ENCODE measurements at regions not wholly inside any gene's neighbourhood (a gene's known extent, or its start where the extent isn't known, plus 50 kb on each side); places are given as distances from the start of the nearest gene placed in this dataset.

DNA sequence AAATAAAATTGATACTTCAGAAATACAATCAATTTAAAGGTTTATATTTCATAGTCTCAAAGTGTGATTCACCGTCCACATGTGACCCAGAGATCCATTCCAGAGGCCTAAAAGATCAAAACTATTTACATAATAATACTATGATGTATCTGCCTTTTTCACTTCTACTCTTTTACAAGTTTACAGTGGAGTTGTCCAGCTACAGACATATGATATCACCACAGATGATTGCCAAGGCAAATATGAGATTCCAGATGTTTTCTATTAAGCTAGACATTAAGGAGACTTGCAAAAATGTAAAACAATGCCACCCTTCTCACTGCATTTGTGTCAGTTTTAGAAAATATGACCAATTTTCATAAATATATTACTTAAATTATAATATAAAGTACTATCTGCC lies 443.7 kb downstream of the GJA1 start:
- H3K4me1 Mint-ChIP-seq = peaks cover 14% of the 10 kb centered on the region
- no peaks in the 10 kb centered on the region for H3K27me3 ChIP-seq
- TF ChIP-seq EZH2 (IDR thresholded peaks at IDR 0.05) (no peak), EZH2phosphoT487 (IDR thresholded peaks at IDR 0.05) (no peak), CTCF (IDR thresholded peaks at IDR 0.05) (no peak)
- no peak overlapping the region for H3K4me3 Mint-ChIP-seq
- peaks cover 2% of the 10 kb centered on the region for H3K36me3 Mint-ChIP-seq
- H3K36me3 ChIP-seq = no peaks in the 10 kb centered on the region
- peaks cover 9% of the 10 kb centered on the region for H3K9me3 ChIP-seq (ENCODE audit: low read depth)
- H3K9ac ChIP-seq = no peak overlapping the region
- H3K27me3 Mint-ChIP-seq (ENCODE audit: insufficient read depth, low read depth) = no peaks in the 10 kb centered on the region
- no peaks in the 10 kb centered on the region for H3F3A ChIP-seq (ENCODE audit: low read depth)
- DNase-seq (ENCODE audit: low spot score) = no peak
- no peaks in the 10 kb centered on the region for H3K79me2 ChIP-seq (ENCODE audit: low read depth)
- H4K20me1 ChIP-seq (ENCODE audit: low read depth) = no peaks in the 10 kb centered on the region
- no peak overlapping the region for H3K4me3 ChIP-seq
- no peak overlapping the region for H3K27ac Mint-ChIP-seq
- no peak overlapping the region for H2AFZ ChIP-seq (replicated peaks)
- H3K4me1 ChIP-seq = peaks cover 3% of the 10 kb centered on the region
- no peak overlapping the region for H3K4me2 ChIP-seq
- H3K27ac ChIP-seq = no peak overlapping the region
- H3K9me3 Mint-ChIP-seq = peaks cover 12% of the 10 kb centered on the region

- no peak overlapping the region for H3K27ac Mint-ChIP-seq
- Histone ChIP-seq H3K27ac (no peak overlapping the region), H2AFZ (replicated peaks) (no peak overlapping the region), H4K20me1 (ENCODE audit: low read depth) (no peaks in the 10 kb centered on the region), H3K4me3 (no peak overlapping the region), H3K79me2 (ENCODE audit: low read depth) (no peaks in the 10 kb centered on the region), H3K9me3 (ENCODE audit: low read depth) (peaks cover 8% of the 10 kb centered on the region), H3K36me3 (no peaks in the 10 kb centered on the region), H3K27me3 (no peaks in the 10 kb centered on the region), H3K4me2 (no peak overlapping the region), H3F3A (ENCODE audit: low read depth) (no peaks in the 10 kb centered on the region), H3K4me1 (peaks cover 7% of the 10 kb centered on the region), H3K9ac (no peak overlapping the region)
- no peaks in the 10 kb centered on the region for H3K27me3 Mint-ChIP-seq (ENCODE audit: insufficient read depth, low read depth)
- TF ChIP-seq EZH2phosphoT487 (IDR thresholded peaks at IDR 0.05) (no peak), EZH2 (IDR thresholded peaks at IDR 0.05) (no peak), CTCF (IDR thresholded peaks at IDR 0.05) (no peak)
- no peak overlapping the region for H3K4me3 Mint-ChIP-seq
- H3K36me3 Mint-ChIP-seq = peaks cover 2% of the 10 kb centered on the region
- H3K4me1 Mint-ChIP-seq = peaks cover 18% of the 10 kb centered on the region
- H3K9me3 Mint-ChIP-seq = peaks cover 8% of the 10 kb centered on the region
- no peak for DNase-seq (ENCODE audit: low spot score)
Measured at GRCh38 chr6:121880831-121881230, 445.4 kb downstream of the GJA1 start.

- peaks cover 2% of the 10 kb centered on the region for H3K9me3 Mint-ChIP-seq
Measured at GRCh38 chr6:121881974-121882667, 446.7 kb downstream of the GJA1 start.

More at GRCh38 chr6:121881974-121882667, 446.7 kb downstream of the GJA1 start:
- DNase-seq (ENCODE audit: low spot score) = no peak
- no peaks in the 10 kb centered on the region for H3K36me3 ChIP-seq
- no peaks in the 10 kb centered on the region for H3K27me3 ChIP-seq
- TF ChIP-seq EZH2 (IDR thresholded peaks at IDR 0.05) (no peak), EZH2phosphoT487 (IDR thresholded peaks at IDR 0.05) (no peak), CTCF (IDR thresholded peaks at IDR 0.05) (no peak)
- H3K36me3 Mint-ChIP-seq = no peaks in the 10 kb centered on the region
- peaks cover 7% of the 10 kb centered on the region for H3K4me1 ChIP-seq
- no peak overlapping the region for H3K4me3 Mint-ChIP-seq
- H3K4me1 Mint-ChIP-seq = peaks cover 18% of the 10 kb centered on the region
- peak overlapping the region; percentile 21 for H3K27ac Mint-ChIP-seq
- H3K27ac ChIP-seq = no peak overlapping the region
- no peaks in the 10 kb centered on the region for H3K27me3 Mint-ChIP-seq (ENCODE audit: insufficient read depth, low read depth)
- no peaks in the 10 kb centered on the region for H4K20me1 ChIP-seq (ENCODE audit: low read depth)
- H3K9me3 ChIP-seq (ENCODE audit: low read depth) = no peaks in the 10 kb centered on the region
- H3K4me2 ChIP-seq = no peak overlapping the region
- H3K9ac ChIP-seq = no peak overlapping the region
- no peak overlapping the region for H3K4me3 ChIP-seq
- H3K79me2 ChIP-seq (ENCODE audit: low read depth) = no peaks in the 10 kb centered on the region
- no peaks in the 10 kb centered on the region for H3F3A ChIP-seq (ENCODE audit: low read depth)
- no peak overlapping the region for H2AFZ ChIP-seq (replicated peaks)

Data from neural progenitor cell (in vitro differentiated cells).